GM18951 (cell line): ENCODE measurements at regions not wholly inside any gene's neighbourhood (a gene's known extent, or its start where the extent isn't known, plus 50 kb on each side); places are given as distances from the start of the nearest gene placed in this dataset.

ENCODE experiments used
- POLR2A ChIP-seq: IDR thresholded peaks from 4 replicates; pipeline ENCODE4 v1.6.1; 2011; ENCODE audit warnings: mild to moderate bottlenecking; ENCODE audit not compliant: insufficient read length, insufficient read depth; ENCODE audit errors: extremely low read depth
- in situ Hi-C: fragments of 300-500 bp; cut with MboI; formaldehyde crosslinking; loops from one replicate; pipeline ENCODE4 v1.12.0; 2022; ENCODE audit warnings: low sequenced_read_pairs, mixed read lengths, inconsistent platforms; ENCODE audit not compliant: unreplicated experiment

GRCh38 chr19:16025108-16026101, 50.9 kb upstream of the TPM4 start:
- in situ Hi-C loops: no loop called here
- TF ChIP-seq POLR2A: no peak

GRCh38 chr19:16026131-16026530, 50.2 kb upstream of the TPM4 start:
- no peak for TF ChIP-seq POLR2A
- in situ Hi-C loops: no loop called here
